Panc1 (cell line): ENCODE measurements at regions not wholly inside any gene's neighbourhood (a gene's known extent, or its start where the extent isn't known, plus 50 kb on each side); places are given as distances from the start of the nearest gene placed in this dataset.

Experiments used
- CTCF ChIP-seq: fragments of 450-650 bp; IDR thresholded peaks from 2 replicates; pipeline ENCODE4 v1.5.1; 2017; ENCODE audit warnings: mild to moderate bottlenecking
- POLR2AphosphoS5 ChIP-seq: IDR thresholded peaks from 2 replicates; pipeline ENCODE4 v1.6.1; 2012; ENCODE audit warnings: mild to moderate bottlenecking, low read depth, low read length, moderate library complexity
- SIN3A ChIP-seq: IDR thresholded peaks from 2 replicates; pipeline ENCODE4 v1.6.1; 2012; ENCODE audit warnings: low read depth, mild to moderate bottlenecking, low read length, moderate library complexity, borderline replicate concordance; ENCODE audit not compliant: insufficient read depth
- TF ChIP-seq, protein P1 (sequence below), 2 experiments: IDR thresholded peaks; 2 replicates each; pipeline ENCODE4 v1.6.1; 2011 to 2012; ENCODE audit warnings: low read depth in 2 of 2, control low read depth in 1 of 2, low read length in 1 of 2, mild to moderate bottlenecking in 1 of 2, moderate library complexity in 1 of 2; ENCODE audit not compliant: insufficient read depth in 1 of 2

- no peak for TF ChIP-seq POLR2AphosphoS5
- no peak for TF ChIP-seq CTCF
- TF ChIP-seq SIN3A = no peak
- TF ChIP-seq, protein P1, sequence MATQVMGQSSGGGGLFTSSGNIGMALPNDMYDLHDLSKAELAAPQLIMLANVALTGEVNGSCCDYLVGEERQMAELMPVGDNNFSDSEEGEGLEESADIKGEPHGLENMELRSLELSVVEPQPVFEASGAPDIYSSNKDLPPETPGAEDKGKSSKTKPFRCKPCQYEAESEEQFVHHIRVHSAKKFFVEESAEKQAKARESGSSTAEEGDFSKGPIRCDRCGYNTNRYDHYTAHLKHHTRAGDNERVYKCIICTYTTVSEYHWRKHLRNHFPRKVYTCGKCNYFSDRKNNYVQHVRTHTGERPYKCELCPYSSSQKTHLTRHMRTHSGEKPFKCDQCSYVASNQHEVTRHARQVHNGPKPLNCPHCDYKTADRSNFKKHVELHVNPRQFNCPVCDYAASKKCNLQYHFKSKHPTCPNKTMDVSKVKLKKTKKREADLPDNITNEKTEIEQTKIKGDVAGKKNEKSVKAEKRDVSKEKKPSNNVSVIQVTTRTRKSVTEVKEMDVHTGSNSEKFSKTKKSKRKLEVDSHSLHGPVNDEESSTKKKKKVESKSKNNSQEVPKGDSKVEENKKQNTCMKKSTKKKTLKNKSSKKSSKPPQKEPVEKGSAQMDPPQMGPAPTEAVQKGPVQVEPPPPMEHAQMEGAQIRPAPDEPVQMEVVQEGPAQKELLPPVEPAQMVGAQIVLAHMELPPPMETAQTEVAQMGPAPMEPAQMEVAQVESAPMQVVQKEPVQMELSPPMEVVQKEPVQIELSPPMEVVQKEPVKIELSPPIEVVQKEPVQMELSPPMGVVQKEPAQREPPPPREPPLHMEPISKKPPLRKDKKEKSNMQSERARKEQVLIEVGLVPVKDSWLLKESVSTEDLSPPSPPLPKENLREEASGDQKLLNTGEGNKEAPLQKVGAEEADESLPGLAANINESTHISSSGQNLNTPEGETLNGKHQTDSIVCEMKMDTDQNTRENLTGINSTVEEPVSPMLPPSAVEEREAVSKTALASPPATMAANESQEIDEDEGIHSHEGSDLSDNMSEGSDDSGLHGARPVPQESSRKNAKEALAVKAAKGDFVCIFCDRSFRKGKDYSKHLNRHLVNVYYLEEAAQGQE (IDR thresholded peaks at IDR 0.05; ENCODE audit: insufficient read depth in 1 of 2, low read depth in 2 of 2, low read length in 1 of 2) = no peak
These were observed 466.4 kb downstream of the DMRTA1 start for GRCh38 chr9:22913026-22913425.
